ENCODE measurements at regions not wholly inside any gene's neighbourhood (a gene's known extent, or its start where the extent isn't known, plus 50 kb on each side); places are given as distances from the start of the nearest gene placed in this dataset.

GRCh38 chr1:217149791-217150190, 426.6 kb upstream of the ESRRG start:
- no peak for TF ChIP-seq CTCF (IDR thresholded peaks at IDR 0.05)
- Histone ChIP-seq H3K4me3 (no peak overlapping the region), H3K27ac (no peak overlapping the region)
- no peak for DNase-seq (ENCODE audit: low spot score)

GRCh38 chr1:217141711-217142110, 418.5 kb upstream of the ESRRG start:
- DNase-seq (ENCODE audit: low spot score), result no peak
- no peak overlapping the region for H3K4me3 ChIP-seq
- H3K27ac ChIP-seq, result no peak overlapping the region
- no peak for TF ChIP-seq CTCF (IDR thresholded peaks at IDR 0.05)

- H3K4me3 ChIP-seq, result no peak overlapping the region
- H3K27ac ChIP-seq, result no peak overlapping the region
- TF ChIP-seq CTCF (IDR thresholded peaks at IDR 0.05), result no peak
- no peak for DNase-seq (ENCODE audit: low spot score)
Observed at GRCh38 chr1:217140041-217140901, 417.0 kb upstream of the ESRRG start.

GRCh38 chr1:217139513-217139912, 416.3 kb upstream of the ESRRG start:
- no peak for DNase-seq (ENCODE audit: low spot score)
- Histone ChIP-seq H3K27ac (no peak overlapping the region), H3K4me3 (no peak overlapping the region)
- TF ChIP-seq CTCF (IDR thresholded peaks at IDR 0.05), result no peak

GRCh38 chr1:217138799-217139466, 415.7 kb upstream of the ESRRG start:
- Histone ChIP-seq H3K4me3 (no peak overlapping the region), H3K27ac (no peak overlapping the region)
- no peak for TF ChIP-seq CTCF (IDR thresholded peaks at IDR 0.05)
- no peak for DNase-seq (ENCODE audit: low spot score)

- DNase-seq (ENCODE audit: low spot score), result no peak
- no peak for TF ChIP-seq CTCF (IDR thresholded peaks at IDR 0.05)
- Histone ChIP-seq H3K4me3 (peak overlapping the region; percentile 9), H3K27ac (no peak overlapping the region)
Observed at GRCh38 chr1:217138173-217138765, 415.0 kb upstream of the ESRRG start.
